Inflammatory macrophage (primary cell): ENCODE measurements at regions not wholly inside any gene's neighbourhood (a gene's known extent, or its start where the extent isn't known, plus 50 kb on each side); places are given as distances from the start of the nearest gene placed in this dataset.

ENCODE experiments used
- DNase-seq, 2 donors: peaks; one replicate each; pipeline ENCODE4 v3.0.0-alpha.2; 2020 to 2022

- DNase-seq: no peak
These were observed 76.5 kb upstream of the CTTNBP2NL start for GRCh38 chr1:112319371-112320040.

GRCh38 chr1:112320058-112320457 lies 76.0 kb upstream of the CTTNBP2NL start:
- DNase-seq: no peak

GRCh38 chr1:112322018-112322417 lies 74.0 kb upstream of the CTTNBP2NL start:
- no peak for DNase-seq

- DNase-seq: no peak
These were observed 72.9 kb upstream of the CTTNBP2NL start for GRCh38 chr1:112322983-112323678.

DNA sequence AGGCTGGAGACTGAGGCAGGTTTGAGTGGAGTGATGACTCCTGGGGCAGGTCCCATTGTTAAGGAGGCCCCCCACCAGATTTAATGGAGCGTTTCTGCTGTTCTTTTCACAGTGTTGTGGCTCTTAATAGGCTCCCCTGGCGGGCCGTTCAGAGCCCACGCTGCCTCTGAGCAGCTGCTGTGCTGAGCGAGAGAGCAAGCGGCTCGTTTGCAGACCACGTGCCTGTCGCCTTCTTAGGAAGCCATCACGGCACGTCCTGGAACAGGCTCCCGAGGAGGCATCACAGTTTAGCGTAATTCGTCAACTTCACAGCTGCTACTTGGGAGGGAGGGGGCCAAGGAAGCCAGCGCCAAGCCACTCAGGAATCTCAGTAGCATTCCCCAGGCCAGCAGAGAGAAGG lies 70.5 kb upstream of the CTTNBP2NL start:
- DNase-seq: no peak

DNA sequence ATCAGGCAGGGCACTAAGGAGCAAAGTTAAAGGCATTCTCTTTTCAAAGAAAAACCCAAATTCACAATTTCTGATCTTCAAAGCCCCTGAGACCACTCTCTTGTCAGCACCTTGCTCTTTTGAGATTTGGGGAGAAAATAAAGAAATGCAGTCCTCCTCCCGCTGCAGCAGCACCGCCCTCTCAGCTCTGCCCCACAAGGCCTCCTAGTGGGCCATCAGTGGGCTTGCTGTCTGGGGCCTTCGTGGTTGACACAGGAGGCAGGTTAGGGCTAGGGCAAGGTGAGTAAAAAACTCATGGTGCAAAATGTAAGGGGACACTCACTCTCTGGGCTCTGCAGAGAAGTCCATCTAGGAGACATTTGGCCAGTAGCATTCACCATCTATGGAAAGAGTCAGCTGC lies 67.4 kb upstream of the CTTNBP2NL start:
- no peak for DNase-seq

DNA sequence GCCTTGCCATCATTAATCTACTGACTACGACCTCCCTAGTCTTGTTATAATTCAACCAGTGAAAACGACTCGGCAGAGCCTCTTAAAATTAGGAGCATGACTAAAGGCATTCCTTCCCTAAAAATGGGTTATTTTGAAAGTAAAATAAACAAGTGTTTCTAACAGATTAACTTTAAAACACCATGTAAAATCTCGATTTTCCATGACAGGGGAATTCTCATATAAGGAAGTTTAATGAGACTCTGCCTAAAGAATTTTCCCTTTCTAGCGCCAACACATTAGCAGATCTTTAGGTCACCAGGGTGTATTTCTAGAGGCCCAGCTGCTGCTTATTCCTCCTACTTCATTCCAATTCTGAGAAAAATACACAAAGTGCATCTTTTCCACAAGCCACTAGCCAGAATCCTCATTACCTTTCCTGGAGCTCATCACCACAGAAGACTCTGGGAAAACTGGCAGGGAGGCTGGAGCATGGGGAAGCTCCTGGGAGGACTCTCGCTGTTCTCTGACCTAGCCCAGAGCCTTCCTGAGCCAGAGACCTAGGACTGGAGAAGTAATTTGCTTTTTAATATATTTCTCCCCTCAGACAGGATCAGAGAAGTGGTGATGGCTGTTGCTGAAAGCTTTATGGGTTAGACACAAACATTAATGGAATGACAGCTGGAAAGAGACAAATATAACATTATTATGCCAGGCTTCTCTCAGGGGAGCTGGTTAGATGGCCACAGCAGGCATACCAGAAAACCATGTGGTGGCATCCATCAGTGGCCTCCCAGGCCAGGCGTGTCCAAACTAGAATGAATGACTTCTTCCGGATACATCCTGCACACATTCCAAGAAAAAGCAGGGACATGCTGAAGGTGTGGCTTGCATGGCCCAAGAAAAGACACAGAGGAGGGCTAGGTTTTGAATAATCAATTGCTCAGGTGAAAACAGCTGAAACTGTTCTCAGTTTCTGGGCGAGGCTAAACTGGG lies 63.6 kb upstream of the CTTNBP2NL start:
- DNase-seq: no peak

DNA sequence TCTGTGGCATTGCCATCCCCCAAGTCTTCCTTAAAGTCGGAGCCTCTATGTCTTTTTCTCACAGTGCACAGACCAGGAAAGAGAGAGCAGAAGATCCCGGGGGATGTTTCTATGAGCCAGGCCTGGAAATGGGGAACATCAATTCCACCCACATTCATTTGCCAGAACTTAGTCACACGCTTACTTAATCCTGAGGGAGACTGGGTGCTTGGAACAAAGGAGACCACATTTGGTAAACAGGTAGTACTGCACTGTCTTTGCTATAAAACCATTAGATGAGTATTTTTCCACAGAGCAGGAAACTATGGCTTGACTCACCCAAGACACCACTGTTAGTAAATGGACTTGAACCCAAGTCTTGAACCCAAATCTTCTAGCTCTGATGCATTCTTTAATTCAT lies 60.7 kb upstream of the CTTNBP2NL start:
- no peak for DNase-seq

DNA sequence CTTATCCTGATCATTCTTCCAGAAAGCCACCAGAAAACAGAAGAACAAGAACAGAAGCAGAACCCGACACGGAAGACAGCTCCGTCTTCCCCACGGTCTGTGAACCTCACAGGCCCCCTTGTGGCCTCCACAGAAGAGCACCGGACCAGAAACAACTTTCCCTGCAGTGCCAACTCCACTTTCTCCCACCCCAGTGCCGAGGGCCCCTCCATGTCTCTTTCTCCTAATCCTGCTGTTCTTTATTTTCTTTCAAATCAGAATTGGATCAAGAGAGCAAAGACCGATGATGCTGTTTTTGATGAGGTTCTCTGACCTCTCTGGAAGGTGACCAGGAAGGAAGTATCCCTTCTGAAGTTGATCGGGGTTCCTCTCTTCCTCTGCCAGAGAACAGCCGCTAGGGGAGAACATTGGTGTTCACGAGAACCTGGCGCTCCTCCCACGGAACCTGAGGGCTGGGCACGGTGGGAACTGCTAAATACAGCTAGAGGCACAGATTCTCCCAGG lies 58.9 kb upstream of the CTTNBP2NL start:
- DNase-seq: peak; percentile 10 to 44

- DNase-seq: no peak
These were observed 54.0 kb upstream of the CTTNBP2NL start for GRCh38 chr1:112341986-112342385.

DNA sequence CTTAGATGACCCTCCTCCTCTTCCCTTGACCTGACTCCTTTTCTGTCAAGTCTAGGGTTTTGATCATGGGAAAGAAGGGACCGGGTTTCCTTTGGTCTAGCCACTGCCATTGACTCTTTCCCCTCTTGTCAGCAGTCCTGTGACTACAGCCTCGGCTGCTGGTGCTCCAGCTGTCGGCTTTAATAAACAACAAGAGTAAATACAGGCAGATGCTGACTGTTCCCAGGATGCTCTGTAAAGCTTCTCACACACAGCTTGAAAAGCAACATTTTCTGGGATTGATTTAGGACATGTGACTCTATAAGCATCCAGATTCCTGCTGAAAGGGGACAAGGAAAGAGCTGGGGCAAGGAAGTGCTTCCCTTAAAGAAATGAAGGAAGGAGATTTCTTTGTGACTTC lies 53.5 kb upstream of the CTTNBP2NL start:
- DNase-seq: no peak

- DNase-seq: no peak
These were observed 51.1 kb upstream of the CTTNBP2NL start for GRCh38 chr1:112344754-112345423.
